OCI-LY7 (cell line): ENCODE measurements at regions not wholly inside any gene's neighbourhood (a gene's known extent, or its start where the extent isn't known, plus 50 kb on each side); places are given as distances from the start of the nearest gene placed in this dataset.

Experiments
- BruUV-seq: library from RNA; stranded (reverse); fragments of 400-500 nt; replicated peaks from 2 replicates; lab custom pipeline; 2021; lab: Mats Ljungman, UMichigan
- CTCF ChIA-PET: fragments of 300-600 bp; sonication (Branson Sonifier 250); formaldehyde crosslinking; loops from one replicate; lab custom pipeline; 2022; ENCODE audit warnings: antibody characterized with exemption; ENCODE audit not compliant: unreplicated experiment; lab: Charles Lee
- POLR2A ChIA-PET: fragments of 300-600 bp; sonication (Branson Sonifier 250); formaldehyde crosslinking; loops from one replicate; lab custom pipeline; 2022; ENCODE audit warnings: antibody characterized with exemption; lab: Charles Lee
- DNase-seq: peaks from one replicate; pipeline ENCODE4 v3.0.0-alpha.2; 2015; ENCODE audit warnings: low spot score
- H2AFZ ChIP-seq: fragments of 200-600 bp; sonication (generic), shearing (Covaris generic); 2 replicates; pipeline ENCODE4 v1.6.1; 2014; ENCODE audit warnings: mild to moderate bottlenecking, antibody characterized with exemption, low read length, moderate library complexity
- H3K27ac ChIP-seq: fragments of 200-600 bp; sonication (generic); 2 replicates; pipeline ENCODE4 v1.5.1; 2014; ENCODE audit warnings: mixed run types, low read depth, mild to moderate bottlenecking, moderate library complexity, low read length, inconsistent platforms; ENCODE audit not compliant: poor library complexity, severe bottlenecking
- H3K36me3 ChIP-seq: fragments of 200-600 bp; sonication (generic); 2 replicates; pipeline ENCODE4 v1.6.1; 2014; ENCODE audit warnings: mild to moderate bottlenecking, antibody characterized with exemption, low read length, moderate library complexity, mixed read lengths; ENCODE audit not compliant: insufficient read depth
- H3K4me1 ChIP-seq: fragments of 200-600 bp; sonication (generic); 2 replicates; pipeline ENCODE4 v1.5.1; 2014; ENCODE audit warnings: mild to moderate bottlenecking, low read length; ENCODE audit not compliant: insufficient read depth, poor library complexity, severe bottlenecking
- H3K4me2 ChIP-seq: fragments of 200-600 bp; sonication (generic); 2 replicates; pipeline ENCODE4 v1.6.1; 2014; ENCODE audit warnings: mild to moderate bottlenecking, low read length
- H3K4me3 ChIP-seq: fragments of 200-600 bp; sonication (generic); 2 replicates; pipeline ENCODE4 v1.5.1; 2014; ENCODE audit warnings: mild to moderate bottlenecking, low read depth, low read length; ENCODE audit not compliant: poor library complexity, severe bottlenecking
- H3K79me2 ChIP-seq: fragments of 200-600 bp; sonication (generic); 2 replicates; pipeline ENCODE4 v1.6.1; 2016; ENCODE audit warnings: low read depth, mild to moderate bottlenecking, low read length, moderate library complexity, mixed read lengths; ENCODE audit not compliant: insufficient read depth
- H3K9me2 ChIP-seq: fragments of 200-600 bp; sonication (generic); 2 replicates; pipeline ENCODE4 v1.6.1; 2016; ENCODE audit warnings: mild to moderate bottlenecking, low read length, mixed read lengths; ENCODE audit not compliant: insufficient read depth
- H3K9me3 ChIP-seq: fragments of 200-600 bp; sonication (generic); 2 replicates; pipeline ENCODE4 v1.6.1; 2014; ENCODE audit warnings: mild to moderate bottlenecking, mixed run types, low read length, mixed read lengths
- H4K20me1 ChIP-seq: fragments of 200-600 bp; sonication (generic); 2 replicates; pipeline ENCODE4 v1.6.1; 2014; ENCODE audit warnings: mild to moderate bottlenecking, antibody characterized with exemption, low read length, moderate library complexity, mixed read lengths; ENCODE audit not compliant: insufficient read depth
- CTCF ChIP-seq: fragments of 200-600 bp; sonication (generic); conservative IDR thresholded peaks from 2 replicates; pipeline ENCODE4 v1.5.1; 2014; ENCODE audit warnings: mild to moderate bottlenecking, antibody characterized with exemption, low read length, moderate library complexity, mixed read lengths
- EZH2phosphoT487 ChIP-seq: fragments of 200-600 bp; sonication (generic); IDR thresholded peaks from 2 replicates; pipeline ENCODE4 v1.6.1; 2018; ENCODE audit warnings: low read depth, borderline replicate concordance, mild to moderate bottlenecking, mixed run types, antibody characterized with exemption, low read length, moderate library complexity, mixed read lengths
- intact Hi-C: fragments of 100-400 bp; cut with micrococcal nuclease; formaldehyde crosslinking; loops from one replicate; pipeline ENCODE4 v1.10.0; 2022; ENCODE audit not compliant: unreplicated experiment

- Histone ChIP-seq H3K4me2 (no peak overlapping the region), H3K9me3 (no peaks in the 10 kb centered on the region), H3K36me3 (no peaks in the 10 kb centered on the region), H3K27ac (no peak overlapping the region), H4K20me1 (no peaks in the 10 kb centered on the region), H3K4me3 (no peak overlapping the region), H2AFZ (no peak overlapping the region), H3K9me2 (no peaks in the 10 kb centered on the region), H3K4me1 (no peaks in the 10 kb centered on the region), H3K79me2 (no peaks in the 10 kb centered on the region)
- no TSS peak for BruUV-seq
- CTCF ChIA-PET, result no interaction called here
- intact Hi-C loops, result no loop called here
- TF ChIP-seq CTCF (no peak), EZH2phosphoT487 (no peak)
- DNase-seq, result no peak
- POLR2A ChIA-PET, result interaction anchor here (0.6 kb wide), 2 partner anchors 28 to 76 kb away, joined by 3 read pairs; no protein-coding TSS in a partner anchor
Measured at GRCh38 chr15:61749169-61749568, 311.1 kb downstream of the VPS13C start.

GRCh38 chr15:61748529-61748928, 311.7 kb downstream of the VPS13C start:
- no TSS peak for BruUV-seq
- no peak overlapping the region for H3K27ac ChIP-seq
- no peaks in the 10 kb centered on the region for H3K79me2 ChIP-seq
- DNase-seq, result no peak
- no peaks in the 10 kb centered on the region for H3K36me3 ChIP-seq
- TF ChIP-seq CTCF (no peak), EZH2phosphoT487 (no peak)
- no peak overlapping the region for H2AFZ ChIP-seq
- H3K9me2 ChIP-seq, result no peaks in the 10 kb centered on the region
- ChIA-PET POLR2A (no interaction called here), CTCF (no interaction called here)
- H4K20me1 ChIP-seq, result no peaks in the 10 kb centered on the region
- H3K4me2 ChIP-seq, result no peak overlapping the region
- no peak overlapping the region for H3K4me3 ChIP-seq
- H3K9me3 ChIP-seq, result no peaks in the 10 kb centered on the region
- H3K4me1 ChIP-seq, result no peaks in the 10 kb centered on the region
- intact Hi-C loops, result no loop called here

- no peak overlapping the region for H2AFZ ChIP-seq
- no peak for TF ChIP-seq EZH2phosphoT487
- TF ChIP-seq CTCF, result no peak
- BruUV-seq, result no TSS peak
- ChIA-PET POLR2A (no interaction called here), CTCF (no interaction called here)
- H3K79me2 ChIP-seq, result no peaks in the 10 kb centered on the region
- no peak for DNase-seq
- no peaks in the 10 kb centered on the region for H3K9me3 ChIP-seq
- intact Hi-C loops, result no loop called here
- H3K4me3 ChIP-seq, result no peak overlapping the region
- H3K4me2 ChIP-seq, result no peak overlapping the region
- H3K9me2 ChIP-seq, result no peaks in the 10 kb centered on the region
- H3K4me1 ChIP-seq, result no peaks in the 10 kb centered on the region
- no peak overlapping the region for H3K27ac ChIP-seq
- H3K36me3 ChIP-seq, result no peaks in the 10 kb centered on the region
- no peaks in the 10 kb centered on the region for H4K20me1 ChIP-seq
Measured at GRCh38 chr15:61746589-61746988, 313.7 kb downstream of the VPS13C start.
